NCI-H1417 (cell line): ENCODE measurements at regions not wholly inside any gene's neighbourhood (a gene's known extent, or its start where the extent isn't known, plus 50 kb on each side); places are given as distances from the start of the nearest gene placed in this dataset.
"Not testable (repeated sequence)": the region's sequence is repeated elsewhere in the genome, so short reads cannot be mapped to it uniquely, and the experiment has no call there.

Source experiments
- DNase-seq, 3 experiments: peaks; one replicate each; lab custom pipeline; 2025; lab: John Stamatoyannopoulos, UW

GRCh38 chr7:63045575-63045974 lies 953.1 kb upstream of the ZNF722 start:
- no peak for DNase-seq

DNA sequence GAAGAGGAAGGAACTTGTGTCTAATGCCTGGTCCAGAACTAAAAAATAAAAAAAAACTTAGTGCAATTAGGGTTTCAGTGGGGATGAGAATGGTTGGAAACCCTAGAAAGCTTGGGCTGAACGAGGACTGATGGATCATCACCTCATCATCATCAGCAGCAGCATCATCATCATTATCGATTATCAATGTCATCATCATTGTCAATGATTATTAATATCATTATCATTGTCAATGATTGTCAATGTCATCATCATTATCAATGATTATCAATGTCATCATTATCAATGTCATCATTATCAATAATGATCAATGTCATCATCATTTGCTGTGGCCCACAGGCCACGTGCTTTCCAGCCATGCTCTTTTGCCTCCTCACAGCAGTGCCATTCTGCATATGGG lies 952.0 kb upstream of the ZNF722 start:
- DNase-seq: no peak

DNA sequence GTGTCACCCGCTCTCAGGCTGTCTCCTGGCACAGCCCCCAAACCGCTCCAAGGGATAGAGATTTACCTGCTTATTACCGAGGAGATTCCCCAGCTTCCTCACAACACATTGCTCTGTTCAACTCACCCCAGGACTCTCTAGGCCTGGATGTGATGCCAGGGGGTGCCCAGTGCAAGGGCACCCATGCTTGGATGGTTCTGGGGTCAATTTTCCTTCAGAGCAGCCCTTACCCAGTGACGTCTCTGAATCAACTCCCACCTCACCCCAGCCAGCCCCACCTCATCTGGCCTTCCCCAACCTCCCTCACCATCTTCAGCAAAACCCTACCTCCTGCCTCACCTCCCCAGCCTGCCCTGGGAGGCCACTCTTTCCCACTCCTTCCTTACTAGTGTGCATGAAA lies 951.6 kb upstream of the ZNF722 start:
- no peak for DNase-seq

DNA sequence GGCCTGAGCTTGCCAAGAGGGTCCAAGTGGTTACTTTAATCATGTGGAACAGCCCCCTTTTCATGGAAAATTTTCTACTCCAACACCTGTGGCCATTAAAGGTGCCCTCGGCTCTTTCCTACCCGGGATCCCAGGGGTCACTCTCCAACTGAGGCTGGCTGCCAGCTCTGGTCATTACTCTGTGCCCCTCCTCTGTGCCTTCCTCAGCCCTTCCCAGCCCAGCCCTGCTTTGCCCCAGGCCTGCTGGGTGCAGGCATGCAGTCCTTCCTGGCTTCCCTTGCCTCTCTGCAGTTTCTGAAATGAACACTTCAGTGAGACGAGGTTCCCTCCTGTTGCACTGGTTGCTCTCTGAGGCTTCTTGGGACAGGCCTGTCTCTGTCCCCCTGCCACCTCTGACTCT lies 951.1 kb upstream of the ZNF722 start:
- no peak for DNase-seq

DNA sequence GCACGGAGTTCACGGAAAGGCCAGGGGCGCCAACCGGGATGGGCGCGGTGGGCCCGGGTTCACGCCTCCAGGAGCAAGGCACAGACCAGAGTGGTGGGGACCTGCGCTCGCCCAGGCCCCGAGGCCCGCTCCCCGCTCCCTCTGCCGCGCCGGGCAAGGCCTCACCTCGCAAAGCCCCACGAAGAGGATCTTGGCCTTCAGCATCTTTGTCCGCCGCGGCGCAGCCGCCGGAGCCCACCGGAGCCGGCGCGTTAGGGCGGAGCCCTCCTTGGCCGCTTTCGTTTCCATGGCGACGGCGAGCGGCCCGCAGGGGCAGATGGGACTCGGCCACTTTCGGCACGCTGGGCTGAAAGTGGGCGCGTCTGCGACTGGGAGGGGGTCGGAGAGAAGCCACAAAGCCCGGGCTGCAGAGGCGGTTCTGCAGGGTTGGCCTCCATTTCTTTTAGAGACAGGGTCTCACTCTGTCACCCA lies 944.4 kb upstream of the ZNF722 start:
- no peak for DNase-seq

DNA sequence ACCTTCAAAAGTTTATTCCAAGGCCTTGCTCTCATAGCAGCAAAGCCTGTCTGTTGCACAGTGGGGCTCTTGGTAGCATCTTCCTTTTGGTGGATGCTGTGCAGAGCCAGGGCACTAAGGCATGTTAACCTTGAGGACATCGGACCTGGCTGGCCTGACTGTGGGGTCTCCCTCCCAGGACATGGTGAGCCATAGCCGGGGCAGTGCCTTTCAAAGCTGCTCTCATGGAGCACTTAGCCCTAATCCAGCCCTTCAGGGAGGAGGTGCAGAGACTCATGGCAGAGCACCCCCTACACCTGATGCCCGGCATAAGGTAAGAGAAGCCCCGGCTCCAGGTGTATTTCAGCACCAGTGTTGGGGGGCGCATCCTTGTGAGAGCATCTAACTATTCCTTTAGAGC lies 941.4 kb upstream of the ZNF722 start:
- DNase-seq: no peak

DNA sequence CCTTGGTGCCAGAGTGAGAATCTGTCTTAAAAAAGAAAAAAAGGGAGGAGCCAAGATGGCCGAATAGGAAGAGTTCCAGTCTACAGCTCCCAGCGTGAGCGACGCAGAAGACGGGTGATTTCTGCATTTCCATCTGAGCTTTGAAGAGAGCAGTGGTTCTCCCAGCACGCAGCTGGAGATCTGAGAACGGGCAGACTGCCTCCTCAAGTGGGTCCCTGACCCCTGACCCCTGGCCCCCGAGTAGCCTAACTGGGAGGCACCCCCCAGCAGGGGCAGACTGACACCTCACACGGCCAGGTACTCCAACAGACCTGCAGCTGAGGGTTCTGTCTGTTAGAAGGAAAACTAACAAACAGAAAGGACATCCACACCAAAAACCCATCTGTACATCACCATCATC lies 937.9 kb upstream of the ZNF722 start:
- not testable (repeated sequence) for DNase-seq

DNA sequence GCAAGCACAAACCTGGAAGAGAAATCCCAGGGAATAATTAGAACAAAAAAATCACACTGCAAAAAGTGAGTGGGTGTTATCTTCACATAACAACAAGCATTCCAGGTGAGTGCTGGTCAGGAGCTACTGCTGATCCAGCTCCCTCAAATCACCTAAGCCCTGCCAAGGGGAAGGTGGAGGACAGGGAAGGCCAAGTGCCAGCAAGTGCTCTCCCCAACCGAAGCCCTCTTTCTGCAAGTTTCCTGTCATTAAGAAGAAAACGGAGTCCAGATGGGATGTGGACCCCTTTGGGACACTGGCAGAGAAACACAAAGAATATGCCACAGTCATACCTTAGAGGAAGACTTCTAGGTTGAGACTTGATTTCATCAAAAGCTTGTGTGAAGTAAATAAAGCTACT lies 933.0 kb upstream of the ZNF722 start:
- DNase-seq: no peak

DNA sequence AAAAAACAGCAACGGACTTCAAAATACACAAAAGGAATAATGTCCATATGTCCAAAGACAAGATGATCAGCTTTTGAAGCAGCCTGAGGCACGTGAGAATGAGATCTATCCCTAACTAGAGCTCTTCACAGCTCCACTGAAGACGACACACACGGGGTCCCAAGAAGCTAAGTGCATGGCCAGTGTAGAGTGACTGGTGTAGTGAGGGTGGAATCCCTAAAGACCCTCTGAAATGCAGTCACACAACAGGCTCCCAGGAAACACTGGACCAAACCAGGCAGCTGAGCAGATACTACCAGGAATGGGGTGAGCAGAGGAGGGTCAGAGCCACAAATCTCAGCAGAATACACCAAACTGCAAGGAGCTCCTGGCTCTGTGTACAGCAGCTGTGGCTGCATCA lies 932.4 kb upstream of the ZNF722 start:
- not testable (repeated sequence) for DNase-seq

DNA sequence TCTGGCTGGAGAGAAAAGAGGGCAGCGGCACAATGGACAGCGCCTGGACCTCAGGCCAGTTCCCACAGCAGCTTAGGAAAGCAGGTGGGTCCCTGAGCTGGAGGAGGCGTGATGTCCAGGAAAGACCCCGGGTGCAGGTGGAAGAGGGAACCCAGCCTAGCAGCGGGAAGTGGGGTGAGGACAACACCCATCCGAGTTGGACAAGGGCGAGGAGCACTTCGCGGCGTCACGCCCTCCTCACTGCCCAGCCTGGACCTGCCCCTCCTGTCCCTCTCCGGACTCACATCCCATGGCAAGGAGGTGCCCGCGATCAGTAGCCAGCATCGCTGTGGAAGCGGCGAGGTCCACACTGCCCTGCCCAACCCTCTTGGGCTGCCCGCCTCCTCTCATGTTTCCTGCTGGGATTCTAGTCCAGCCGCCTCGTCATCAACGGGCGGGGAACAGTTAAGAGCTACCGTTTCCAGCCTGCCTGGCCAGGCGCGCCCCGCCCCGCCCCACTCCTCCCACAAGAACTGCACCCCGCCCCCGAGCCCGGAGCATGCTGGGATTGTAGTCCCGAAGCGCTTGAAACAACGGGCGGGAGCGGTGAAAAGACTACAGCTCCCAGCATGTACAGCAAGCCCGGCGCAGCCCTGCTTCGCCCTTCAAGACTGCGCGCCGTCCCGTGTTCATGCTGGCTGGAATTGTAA lies 930.6 kb upstream of the ZNF722 start:
- DNase-seq: peak in 2 of 3 experiments; percentile 25 to 59

DNA sequence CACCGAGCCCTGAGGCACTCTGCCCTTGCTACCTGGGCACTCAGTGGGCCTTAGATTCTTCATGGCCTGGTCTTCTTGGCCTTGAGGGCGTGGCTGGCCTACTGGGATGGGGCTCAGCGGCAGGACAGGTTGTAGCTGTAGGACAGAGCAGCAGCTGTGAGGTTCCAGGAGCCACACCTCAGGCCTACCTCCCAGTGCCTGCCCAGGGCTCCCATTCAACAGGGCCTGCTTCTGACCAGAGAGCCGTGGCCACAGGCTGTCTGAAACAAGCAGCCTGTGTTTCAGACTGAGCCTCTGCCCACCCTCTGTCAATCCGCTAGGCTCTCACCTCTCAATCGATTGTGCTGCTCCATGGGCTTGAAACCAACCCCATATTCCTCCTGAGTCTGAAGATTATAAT lies 928.0 kb upstream of the ZNF722 start:
- DNase-seq: no peak

DNA sequence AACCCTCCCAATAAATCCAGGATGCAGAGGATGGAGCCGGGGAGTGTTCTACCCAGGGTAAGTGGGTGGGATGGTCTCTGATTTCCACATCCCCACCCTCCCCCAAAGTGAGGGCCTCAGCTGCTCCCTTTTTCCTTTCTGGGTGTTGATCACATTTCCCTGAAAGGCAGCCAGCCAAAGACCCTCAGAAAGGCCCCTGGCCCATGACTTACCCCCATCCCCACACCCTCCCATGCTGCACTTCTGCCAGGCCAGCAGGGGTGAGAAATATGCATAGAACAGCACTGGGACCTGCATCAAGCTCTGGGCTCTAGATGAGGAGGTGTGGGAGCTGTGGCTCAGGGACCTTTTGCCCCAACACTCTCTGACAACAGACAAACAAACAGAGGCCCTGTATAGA lies 927.3 kb upstream of the ZNF722 start:
- no peak for DNase-seq

DNA sequence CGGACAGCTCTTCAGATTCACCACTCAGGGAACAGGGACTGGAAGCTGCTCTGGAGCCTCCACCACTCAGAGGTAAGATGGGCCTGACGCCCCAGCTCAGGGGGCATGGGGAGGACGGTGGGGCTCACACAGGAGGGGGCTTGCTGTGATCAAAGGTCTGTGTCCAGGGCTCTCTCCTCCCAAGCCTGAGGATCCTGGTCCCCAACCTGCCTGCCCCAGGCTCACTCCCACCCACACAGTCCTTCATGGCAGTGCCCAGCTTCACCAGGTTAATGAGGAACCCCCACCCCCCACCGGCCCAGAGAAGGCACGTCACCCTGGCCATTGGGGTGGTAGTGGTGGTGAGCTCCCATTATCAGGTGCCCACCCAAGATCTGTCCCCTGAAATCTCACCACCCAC lies 926.7 kb upstream of the ZNF722 start:
- no peak for DNase-seq

DNA sequence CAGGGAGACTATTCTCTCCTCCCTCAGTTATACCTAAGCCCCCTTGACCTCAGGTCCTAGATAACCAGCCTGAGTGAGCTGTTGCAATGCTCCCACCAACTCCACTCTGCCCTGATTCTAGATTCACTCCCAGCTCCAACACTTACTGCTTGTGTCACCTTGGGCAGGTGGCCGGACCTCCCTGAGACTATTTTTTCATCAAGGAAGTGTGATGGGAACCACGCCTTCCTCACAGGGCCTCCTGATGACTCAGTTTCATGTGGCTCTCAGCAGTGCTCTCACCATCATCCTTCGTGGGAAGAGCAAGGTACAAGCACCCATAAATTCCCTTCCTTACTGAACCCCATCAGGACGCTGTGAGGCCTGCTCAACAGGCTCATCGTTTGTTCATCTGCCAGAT lies 925.8 kb upstream of the ZNF722 start:
- DNase-seq: no peak

DNA sequence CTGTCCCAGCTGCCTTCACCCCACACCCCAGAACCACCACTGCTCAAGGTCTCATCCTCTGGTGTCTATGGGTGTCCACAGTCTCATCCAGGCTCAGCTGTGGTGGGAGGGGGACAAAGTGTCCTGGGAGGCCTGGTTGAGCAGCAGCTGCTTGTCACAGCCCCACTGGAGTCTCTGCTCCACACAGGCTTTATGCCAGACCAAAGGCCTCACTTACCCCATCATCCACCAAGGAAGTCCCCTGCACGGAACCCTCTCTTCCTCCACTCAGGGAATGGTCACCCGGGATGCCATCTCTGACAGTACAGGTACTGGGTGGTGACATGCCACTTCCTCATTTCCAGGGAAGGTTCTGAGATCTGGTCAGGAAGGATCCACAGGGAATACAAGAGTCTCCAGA lies 925.4 kb upstream of the ZNF722 start:
- no peak for DNase-seq

DNA sequence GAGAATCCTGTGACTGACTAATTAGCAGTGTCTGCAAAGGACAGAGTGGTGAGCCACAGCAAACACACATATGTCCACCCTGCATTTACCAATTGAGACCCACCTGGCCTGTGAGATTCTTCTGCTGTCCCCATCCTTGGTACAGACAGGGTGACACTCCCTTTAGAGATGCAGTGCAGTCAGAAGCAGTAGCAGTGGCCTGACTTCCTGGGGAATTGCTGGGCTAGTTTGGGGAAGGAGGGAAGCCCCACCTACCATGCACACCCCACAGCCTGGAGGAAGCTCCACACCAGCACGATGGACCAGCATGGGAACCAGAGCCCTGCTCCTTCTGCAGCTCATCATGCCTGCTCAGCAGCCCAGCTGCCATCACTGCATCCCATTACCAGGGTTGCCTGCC lies 924.9 kb upstream of the ZNF722 start:
- no peak for DNase-seq

- no peak for DNase-seq
Observed at GRCh38 chr7:63077841-63078240, 920.8 kb upstream of the ZNF722 start.

GRCh38 chr7:63080406-63080805 lies 918.2 kb upstream of the ZNF722 start:
- DNase-seq: no peak

GRCh38 chr7:63080831-63081230 lies 917.8 kb upstream of the ZNF722 start:
- DNase-seq: no peak

GRCh38 chr7:63087575-63088190 lies 911.0 kb upstream of the ZNF722 start:
- DNase-seq: no peak

- no peak for DNase-seq
Observed at GRCh38 chr7:63092951-63093350, 905.7 kb upstream of the ZNF722 start.

- peak in 1 of 3 experiments; percentile 39 for DNase-seq
Observed at GRCh38 chr7:63093481-63093880, 905.2 kb upstream of the ZNF722 start.

DNA sequence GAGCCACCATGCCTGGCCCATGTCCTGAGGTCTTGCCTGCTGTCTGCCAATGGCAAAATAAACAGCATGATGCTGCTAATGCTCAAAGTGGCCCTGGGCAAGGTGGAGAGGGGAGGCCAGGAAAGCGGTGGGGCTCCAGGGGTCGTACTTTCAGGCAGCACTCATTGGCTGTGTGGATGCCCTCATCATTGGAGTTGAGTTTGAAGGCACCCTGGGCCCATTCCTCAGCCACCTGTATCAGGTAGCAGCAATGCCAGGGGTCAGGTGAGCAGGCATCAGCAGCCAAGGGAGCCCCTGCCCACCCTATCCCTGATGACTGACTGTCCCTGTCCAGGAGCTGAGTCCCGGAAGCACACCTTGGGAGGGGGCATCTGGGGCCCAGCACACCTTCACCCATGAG lies 902.5 kb upstream of the ZNF722 start:
- DNase-seq: no peak

- DNase-seq: no peak
Observed at GRCh38 chr7:63104666-63105065, 894.0 kb upstream of the ZNF722 start.
